PFSK-1 (cell line): ENCODE measurements at regions not wholly inside any gene's neighbourhood (a gene's known extent, or its start where the extent isn't known, plus 50 kb on each side); places are given as distances from the start of the nearest gene placed in this dataset.

Source experiments
- POLR2AphosphoS5 ChIP-seq: IDR thresholded peaks from 2 replicates; pipeline ENCODE4 v1.6.1; 2012; ENCODE audit warnings: low read depth, mild to moderate bottlenecking, control low read depth, low read length, moderate library complexity
- TAF1 ChIP-seq: IDR thresholded peaks from 2 replicates; pipeline ENCODE4 v1.6.1; 2012; ENCODE audit warnings: low read length, control low read depth, borderline replicate concordance; ENCODE audit not compliant: insufficient read depth

DNA sequence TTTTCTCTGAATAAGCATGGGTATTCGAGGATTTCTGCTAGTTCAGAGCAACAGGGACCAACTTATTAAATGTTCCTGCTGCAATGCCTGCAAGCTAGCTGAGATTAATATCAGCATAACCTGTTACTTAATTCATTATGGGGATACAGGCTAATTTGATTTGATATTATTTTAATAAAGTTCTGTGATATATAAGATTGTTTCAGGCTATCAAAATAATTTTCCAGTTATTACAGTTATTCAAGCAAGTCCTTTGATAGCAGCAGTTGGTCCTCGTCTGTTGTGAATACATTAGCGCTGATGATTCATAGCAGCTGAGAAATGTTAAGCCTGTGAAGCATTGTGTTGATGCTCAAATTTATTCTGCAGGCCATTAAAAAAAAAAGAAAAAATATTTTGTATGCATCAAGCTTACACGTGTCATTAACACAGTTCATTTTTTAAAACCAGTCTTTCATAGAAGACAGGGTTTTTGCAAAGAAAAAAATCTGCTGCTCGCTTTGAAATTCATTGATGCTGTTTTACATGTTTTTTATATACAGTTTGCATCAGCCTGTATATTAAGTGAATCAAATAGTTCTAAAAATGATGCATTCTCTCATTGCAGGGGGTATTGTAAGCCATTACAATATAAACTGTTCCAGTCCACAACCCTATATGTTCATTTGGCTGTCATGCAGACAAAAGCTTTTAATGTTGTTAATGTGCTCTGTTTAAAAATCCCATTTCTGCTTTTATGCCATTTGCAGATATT, 482.5 kb downstream of the BCL11A start:
- TF ChIP-seq TAF1 (no peak), POLR2AphosphoS5 (no peak)
